ENCODE measurements at regions not wholly inside any gene's neighbourhood (a gene's known extent, or its start where the extent isn't known, plus 50 kb on each side); places are given as distances from the start of the nearest gene placed in this dataset.
"Not testable (repeated sequence)": the region's sequence is repeated elsewhere in the genome, so short reads cannot be mapped to it uniquely, and the experiment has no call there.

DNA sequence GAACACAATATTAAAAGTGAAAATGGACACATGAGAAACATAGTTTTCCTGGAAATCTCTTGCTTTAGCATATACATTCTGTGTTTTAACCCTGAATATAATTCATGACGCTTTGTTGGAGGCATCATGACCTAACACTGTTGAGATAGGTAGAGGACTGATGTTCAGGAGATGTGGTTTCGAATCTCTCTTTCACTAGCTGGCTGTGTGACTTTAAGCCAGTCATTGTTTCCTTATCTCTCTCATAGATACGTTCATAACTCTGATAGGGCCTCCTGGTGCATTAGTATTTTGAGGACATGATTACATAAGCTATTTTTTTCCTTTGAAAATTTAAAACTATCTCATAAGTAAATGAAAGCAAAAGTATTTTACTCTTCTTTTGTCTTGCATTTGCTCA is 179.0 kb upstream of the DTNA start:
- H3K4me1 ChIP-seq (ENCODE audit: control insufficient read depth, extremely low read depth, insufficient read depth, low read length): no peaks in the 10 kb centered on the region
- H4K20me1 ChIP-seq (replicated peaks; ENCODE audit: control insufficient read depth, extremely low read depth, insufficient read depth, low read length): no peaks in the 10 kb centered on the region
- no peaks in the 10 kb centered on the region for H3K9me3 ChIP-seq (replicated peaks; ENCODE audit: control insufficient read depth, insufficient read depth, low read length)
- H3K9me1 ChIP-seq (replicated peaks; ENCODE audit: control insufficient read depth, extremely low read depth, insufficient read depth, low read length): no peaks in the 10 kb centered on the region
- CTCF ChIA-PET: interaction anchor here (1.1 kb wide), 1 partner anchor 20 kb away, joined by 3 read pairs; no protein-coding TSS in a partner anchor
- H3K4me2 ChIP-seq (ENCODE audit: insufficient read depth, low read length): no peak overlapping the region
- H3K27me3 ChIP-seq (ENCODE audit: control insufficient read depth in 2 of 2, insufficient read depth in 2 of 2, low read length in 2 of 2): no peaks in the 10 kb centered on the region
- no peak for FAIRE-seq
- TF ChIP-seq MYC (IDR thresholded peaks at IDR 0.05; ENCODE audit: low read depth, low read length) (no peak), POLR2A (IDR thresholded peaks at IDR 0.05; ENCODE audit: low read depth, low read length) (no peak), JUN (IDR thresholded peaks at IDR 0.05; ENCODE audit: borderline replicate concordance, insufficient read depth, insufficient read length, low read depth) (no peak), FOS (IDR thresholded peaks at IDR 0.05; ENCODE audit: borderline replicate concordance, insufficient read depth, low read length) (no peak), CTCF (IDR thresholded peaks at IDR 0.05; ENCODE audit: extremely low read depth in 1 of 2, insufficient read depth in 1 of 2, low read depth in 1 of 2, low read length in 2 of 2) (no peak), GATA2 (IDR thresholded peaks at IDR 0.05; ENCODE audit: insufficient read depth, insufficient read length, low read depth, low read length) (no peak), POLR2AphosphoS5 (IDR thresholded peaks at IDR 0.05; ENCODE audit: insufficient read depth, low read depth, low read length) (no peak), EZH2 (IDR thresholded peaks at IDR 0.05; ENCODE audit: borderline replicate concordance, low read depth, low read length, severe bottlenecking) (no peak)
- TF ChIP-seq, protein P1, sequence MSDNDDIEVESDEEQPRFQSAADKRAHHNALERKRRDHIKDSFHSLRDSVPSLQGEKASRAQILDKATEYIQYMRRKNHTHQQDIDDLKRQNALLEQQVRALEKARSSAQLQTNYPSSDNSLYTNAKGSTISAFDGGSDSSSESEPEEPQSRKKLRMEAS (IDR thresholded peaks at IDR 0.05; ENCODE audit: insufficient read depth, insufficient read length): no peak
- POLR2A ChIA-PET: no interaction called here
- H3K27ac ChIP-seq (ENCODE audit: insufficient read depth, low read depth, low read length): no peak overlapping the region
- H3K9ac ChIP-seq (replicated peaks; ENCODE audit: extremely low read depth, insufficient read depth, low read length): no peak overlapping the region
- no peaks in the 10 kb centered on the region for H3K36me3 ChIP-seq (ENCODE audit: control insufficient read depth in 2 of 2, extremely low read depth in 1 of 2, insufficient read depth in 2 of 2, low read length in 2 of 2)
- no TSS peak for BruUV-seq (replicated peaks)
- DNase-seq (ENCODE audit: low read depth, low spot score): no peak
- no peak overlapping the region for H3K4me3 ChIP-seq (replicated peaks in 1 of 3; ENCODE audit: insufficient read depth in 1 of 3, low read depth in 1 of 3, low read length in 3 of 3)
- H3K79me2 ChIP-seq (ENCODE audit: control insufficient read depth, insufficient read depth, low read length): no peaks in the 10 kb centered on the region
- dilution Hi-C loops (cut with MboI; ENCODE audit: extremely low pct_ligation_motif_present, low sequenced_read_pairs) (no loop called here), intact Hi-C loops (cut with micrococcal nuclease) (no loop called here)
- H2AFZ ChIP-seq (ENCODE audit: low read depth, low read length): no peak overlapping the region

GRCh38 chr18:34534642-34535041 is 175.5 kb upstream of the DTNA start:
- FAIRE-seq; H3K79me2 ChIP-seq (ENCODE audit: control insufficient read depth, insufficient read depth, low read length); H3K27me3 ChIP-seq (ENCODE audit: control insufficient read depth in 2 of 2, insufficient read depth in 2 of 2, low read length in 2 of 2); H4K20me1 ChIP-seq (replicated peaks; ENCODE audit: control insufficient read depth, extremely low read depth, insufficient read depth, low read length); H3K36me3 ChIP-seq (ENCODE audit: control insufficient read depth in 2 of 2, extremely low read depth in 1 of 2, insufficient read depth in 2 of 2, low read length in 2 of 2); H3K4me2 ChIP-seq (ENCODE audit: insufficient read depth, low read length); H3K4me3 ChIP-seq (replicated peaks in 1 of 3; ENCODE audit: insufficient read depth in 1 of 3, low read depth in 1 of 3, low read length in 3 of 3); DNase-seq (ENCODE audit: low read depth, low spot score); POLR2A ChIA-PET; H2AFZ ChIP-seq (ENCODE audit: low read depth, low read length); H3K9me3 ChIP-seq (replicated peaks; ENCODE audit: control insufficient read depth, insufficient read depth, low read length); H3K4me1 ChIP-seq (ENCODE audit: control insufficient read depth, extremely low read depth, insufficient read depth, low read length); H3K9me1 ChIP-seq (replicated peaks; ENCODE audit: control insufficient read depth, extremely low read depth, insufficient read depth, low read length); dilution Hi-C loops (cut with MboI; ENCODE audit: extremely low pct_ligation_motif_present, low sequenced_read_pairs); H3K9ac ChIP-seq (replicated peaks; ENCODE audit: extremely low read depth, insufficient read depth, low read length); intact Hi-C loops (cut with micrococcal nuclease); H3K27ac ChIP-seq (ENCODE audit: insufficient read depth, low read depth, low read length); BruUV-seq (replicated peaks): not testable (repeated sequence)
- CTCF ChIA-PET: interaction anchor here (0.6 kb wide), 1 partner anchor 25 kb away, joined by 3 read pairs; no protein-coding TSS in a partner anchor

Data from endothelial cell of umbilical vein (primary cell).